HepG2 (cell line): ENCODE measurements at regions not wholly inside any gene's neighbourhood (a gene's known extent, or its start where the extent isn't known, plus 50 kb on each side); places are given as distances from the start of the nearest gene placed in this dataset.

Source experiments
- ATM ChIP-seq: fragments of 450-650 bp; IDR thresholded peaks from 2 replicates; pipeline ENCODE4 v1.7.1; 2017; ENCODE audit warnings: mild to moderate bottlenecking, borderline replicate concordance
- BRCA1 ChIP-seq: sonication (generic); formaldehyde crosslinking; IDR thresholded peaks from 2 replicates; pipeline ENCODE4 v1.4.0; 2020; ENCODE audit warnings: missing genetic modification reagents
- ELF4 ChIP-seq: sonication (generic); formaldehyde crosslinking; IDR thresholded peaks from 2 replicates; pipeline ENCODE4 v1.5.0; 2020; ENCODE audit warnings: missing genetic modification reagents, mild to moderate bottlenecking, moderate library complexity, borderline replicate concordance
- GTF2F1 ChIP-seq: fragments of 150-350 bp; IDR thresholded peaks from 2 replicates; pipeline ENCODE4 v1.6.1; 2014; ENCODE audit warnings: low read length
- MAF1 ChIP-seq: sonication (generic); formaldehyde crosslinking; IDR thresholded peaks from 2 replicates; pipeline ENCODE4 v1.5.0; 2020; ENCODE audit warnings: missing genetic modification reagents, borderline replicate concordance
- PRMT3 ChIP-seq: sonication (generic); formaldehyde crosslinking; IDR thresholded peaks from 2 replicates; pipeline ENCODE4 v1.8.1; 2022; ENCODE audit warnings: low read depth, mild to moderate bottlenecking, moderate library complexity, missing genetic modification reagents, borderline replicate concordance
- REPIN1 ChIP-seq: sonication (generic); formaldehyde crosslinking; IDR thresholded peaks from 2 replicates; pipeline ENCODE4 v1.8.0; 2022; ENCODE audit warnings: missing genetic modification reagents, low read depth, mild to moderate bottlenecking, borderline replicate concordance
- SSRP1 ChIP-seq: IDR thresholded peaks from 2 replicates; pipeline ENCODE4 v1.6.1; 2016; ENCODE audit warnings: control low read depth
- TCF12 ChIP-seq, 2 experiments: fragments of 450-650 bp in 1 of 2; sonication (generic) in 1 of 2; formaldehyde crosslinking in 1 of 2; IDR thresholded peaks; 2 replicates each; pipeline versions ENCODE4 v1.6.1 to v1.8.0; 2017 to 2022; ENCODE audit warnings: antibody characterized with exemption in 1 of 2, mild to moderate bottlenecking in 1 of 2, missing genetic modification reagents in 1 of 2, moderate library complexity in 1 of 2
- ZKSCAN5 ChIP-seq: sonication (generic); formaldehyde crosslinking; IDR thresholded peaks from 2 replicates; pipeline ENCODE4 v1.5.1; 2020; ENCODE audit warnings: mild to moderate bottlenecking, missing genetic modification reagents
- ZNF709 ChIP-seq: sonication (generic); formaldehyde crosslinking; IDR thresholded peaks from 2 replicates; pipeline ENCODE4 v1.5.0; 2020; ENCODE audit warnings: mild to moderate bottlenecking, missing genetic modification reagents
- TF ChIP-seq, protein P1 (sequence below): sonication (generic); formaldehyde crosslinking; IDR thresholded peaks from 2 replicates; pipeline ENCODE4 v1.5.1; 2020; ENCODE audit warnings: mild to moderate bottlenecking, missing genetic modification reagents, borderline replicate concordance
- TF ChIP-seq, protein P2 (sequence below): sonication (generic); formaldehyde crosslinking; conservative IDR thresholded peaks from 2 replicates; pipeline ENCODE4 v1.4.0; 2020; ENCODE audit warnings: mild to moderate bottlenecking, missing genetic modification reagents, moderate library complexity
- TF ChIP-seq, protein P3 (sequence below): IDR thresholded peaks from 2 replicates; pipeline ENCODE4 v1.6.1; 2016; ENCODE audit warnings: low read depth
- TF ChIP-seq, protein P4 (sequence below): sonication (generic); formaldehyde crosslinking; IDR thresholded peaks from 2 replicates; pipeline ENCODE4 v1.4.0; 2020; ENCODE audit warnings: mild to moderate bottlenecking, missing genetic modification reagents

DNA sequence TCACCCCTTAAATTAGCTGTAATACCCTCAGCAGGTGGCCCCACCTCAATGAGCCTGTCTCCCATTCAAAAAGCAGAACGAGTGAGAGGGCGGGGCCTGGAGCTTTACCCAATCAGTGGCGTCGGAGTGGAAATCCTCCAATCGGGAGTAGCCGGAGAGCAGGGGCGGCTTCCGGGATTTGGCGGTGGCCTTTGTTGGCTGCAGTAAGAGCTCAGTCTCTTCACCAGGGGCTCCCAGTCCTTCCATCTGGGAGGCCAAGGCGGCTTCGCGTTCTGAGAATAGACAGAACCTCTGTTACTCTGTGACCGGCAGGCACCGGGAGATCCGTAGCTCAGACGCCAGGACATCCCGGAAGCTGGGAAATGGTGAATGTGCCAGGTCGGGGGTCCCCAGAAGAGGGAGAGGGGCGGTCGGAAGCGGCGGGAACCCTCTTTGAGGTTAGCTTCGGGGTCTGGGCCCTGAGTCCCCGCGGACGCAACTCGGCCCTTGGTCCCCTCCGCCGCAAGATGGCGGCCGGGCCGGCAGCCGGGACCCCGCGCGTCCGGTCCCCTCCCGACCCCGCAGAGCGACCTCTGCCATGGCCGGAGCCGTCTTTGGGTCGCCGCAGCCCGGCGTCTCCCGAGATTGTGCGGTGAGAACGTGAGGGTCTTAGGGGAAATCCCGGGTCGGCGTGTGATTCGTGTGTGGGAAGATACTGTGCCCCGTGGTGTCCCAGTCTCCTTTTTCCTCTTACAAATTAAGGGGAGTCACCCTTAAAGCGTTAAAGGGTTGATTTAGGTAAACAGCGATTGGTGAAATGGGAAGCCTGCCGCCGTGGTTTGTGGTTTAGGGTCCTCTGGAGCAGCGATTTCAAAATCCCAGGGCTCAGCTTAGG lies 160.3 kb upstream of the ZNF267 start (continued):
- TF ChIP-seq, protein P1, sequence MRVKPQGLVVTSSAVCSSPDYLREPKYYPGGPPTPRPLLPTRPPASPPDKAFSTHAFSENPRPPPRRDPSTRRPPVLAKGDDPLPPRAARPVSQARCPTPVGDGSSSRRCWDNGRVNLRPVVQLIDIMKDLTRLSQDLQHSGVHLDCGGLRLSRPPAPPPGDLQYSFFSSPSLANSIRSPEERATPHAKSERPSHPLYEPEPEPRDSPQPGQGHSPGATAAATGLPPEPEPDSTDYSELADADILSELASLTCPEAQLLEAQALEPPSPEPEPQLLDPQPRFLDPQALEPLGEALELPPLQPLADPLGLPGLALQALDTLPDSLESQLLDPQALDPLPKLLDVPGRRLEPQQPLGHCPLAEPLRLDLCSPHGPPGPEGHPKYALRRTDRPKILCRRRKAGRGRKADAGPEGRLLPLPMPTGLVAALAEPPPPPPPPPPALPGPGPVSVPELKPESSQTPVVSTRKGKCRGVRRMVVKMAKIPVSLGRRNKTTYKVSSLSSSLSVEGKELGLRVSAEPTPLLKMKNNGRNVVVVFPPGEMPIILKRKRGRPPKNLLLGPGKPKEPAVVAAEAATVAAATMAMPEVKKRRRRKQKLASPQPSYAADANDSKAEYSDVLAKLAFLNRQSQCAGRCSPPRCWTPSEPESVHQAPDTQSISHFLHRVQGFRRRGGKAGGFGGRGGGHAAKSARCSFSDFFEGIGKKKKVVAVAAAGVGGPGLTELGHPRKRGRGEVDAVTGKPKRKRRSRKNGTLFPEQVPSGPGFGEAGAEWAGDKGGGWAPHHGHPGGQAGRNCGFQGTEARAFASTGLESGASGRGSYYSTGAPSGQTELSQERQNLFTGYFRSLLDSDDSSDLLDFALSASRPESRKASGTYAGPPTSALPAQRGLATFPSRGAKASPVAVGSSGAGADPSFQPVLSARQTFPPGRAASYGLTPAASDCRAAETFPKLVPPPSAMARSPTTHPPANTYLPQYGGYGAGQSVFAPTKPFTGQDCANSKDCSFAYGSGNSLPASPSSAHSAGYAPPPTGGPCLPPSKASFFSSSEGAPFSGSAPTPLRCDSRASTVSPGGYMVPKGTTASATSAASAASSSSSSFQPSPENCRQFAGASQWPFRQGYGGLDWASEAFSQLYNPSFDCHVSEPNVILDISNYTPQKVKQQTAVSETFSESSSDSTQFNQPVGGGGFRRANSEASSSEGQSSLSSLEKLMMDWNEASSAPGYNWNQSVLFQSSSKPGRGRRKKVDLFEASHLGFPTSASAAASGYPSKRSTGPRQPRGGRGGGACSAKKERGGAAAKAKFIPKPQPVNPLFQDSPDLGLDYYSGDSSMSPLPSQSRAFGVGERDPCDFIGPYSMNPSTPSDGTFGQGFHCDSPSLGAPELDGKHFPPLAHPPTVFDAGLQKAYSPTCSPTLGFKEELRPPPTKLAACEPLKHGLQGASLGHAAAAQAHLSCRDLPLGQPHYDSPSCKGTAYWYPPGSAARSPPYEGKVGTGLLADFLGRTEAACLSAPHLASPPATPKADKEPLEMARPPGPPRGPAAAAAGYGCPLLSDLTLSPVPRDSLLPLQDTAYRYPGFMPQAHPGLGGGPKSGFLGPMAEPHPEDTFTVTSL (CRISPR knock-in tag), result peak; percentile 54; the same call in 1 of the 2 replicates
- no peak for TF ChIP-seq TCF12 (IDR thresholded peaks at IDR 0.05)
- no peak; the same call in 1 of the 2 replicates for TF ChIP-seq TCF12 (CRISPR knock-in tag; IDR thresholded peaks at IDR 0.05)
- peak; percentile 97 for TF ChIP-seq ELF4
- TF ChIP-seq, protein P2, sequence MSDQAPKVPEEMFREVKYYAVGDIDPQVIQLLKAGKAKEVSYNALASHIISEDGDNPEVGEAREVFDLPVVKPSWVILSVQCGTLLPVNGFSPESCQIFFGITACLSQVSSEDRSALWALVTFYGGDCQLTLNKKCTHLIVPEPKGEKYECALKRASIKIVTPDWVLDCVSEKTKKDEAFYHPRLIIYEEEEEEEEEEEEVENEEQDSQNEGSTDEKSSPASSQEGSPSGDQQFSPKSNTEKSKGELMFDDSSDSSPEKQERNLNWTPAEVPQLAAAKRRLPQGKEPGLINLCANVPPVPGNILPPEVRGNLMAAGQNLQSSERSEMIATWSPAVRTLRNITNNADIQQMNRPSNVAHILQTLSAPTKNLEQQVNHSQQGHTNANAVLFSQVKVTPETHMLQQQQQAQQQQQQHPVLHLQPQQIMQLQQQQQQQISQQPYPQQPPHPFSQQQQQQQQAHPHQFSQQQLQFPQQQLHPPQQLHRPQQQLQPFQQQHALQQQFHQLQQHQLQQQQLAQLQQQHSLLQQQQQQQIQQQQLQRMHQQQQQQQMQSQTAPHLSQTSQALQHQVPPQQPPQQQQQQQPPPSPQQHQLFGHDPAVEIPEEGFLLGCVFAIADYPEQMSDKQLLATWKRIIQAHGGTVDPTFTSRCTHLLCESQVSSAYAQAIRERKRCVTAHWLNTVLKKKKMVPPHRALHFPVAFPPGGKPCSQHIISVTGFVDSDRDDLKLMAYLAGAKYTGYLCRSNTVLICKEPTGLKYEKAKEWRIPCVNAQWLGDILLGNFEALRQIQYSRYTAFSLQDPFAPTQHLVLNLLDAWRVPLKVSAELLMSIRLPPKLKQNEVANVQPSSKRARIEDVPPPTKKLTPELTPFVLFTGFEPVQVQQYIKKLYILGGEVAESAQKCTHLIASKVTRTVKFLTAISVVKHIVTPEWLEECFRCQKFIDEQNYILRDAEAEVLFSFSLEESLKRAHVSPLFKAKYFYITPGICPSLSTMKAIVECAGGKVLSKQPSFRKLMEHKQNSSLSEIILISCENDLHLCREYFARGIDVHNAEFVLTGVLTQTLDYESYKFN (CRISPR knock-in tag), result peak; percentile 67
- peak; percentile 64 for TF ChIP-seq ZNF709 (CRISPR knock-in tag)
- peak; percentile 78; the same call in 1 of the 2 replicates for TF ChIP-seq REPIN1 (CRISPR knock-in tag)
- TF ChIP-seq, protein P3, sequence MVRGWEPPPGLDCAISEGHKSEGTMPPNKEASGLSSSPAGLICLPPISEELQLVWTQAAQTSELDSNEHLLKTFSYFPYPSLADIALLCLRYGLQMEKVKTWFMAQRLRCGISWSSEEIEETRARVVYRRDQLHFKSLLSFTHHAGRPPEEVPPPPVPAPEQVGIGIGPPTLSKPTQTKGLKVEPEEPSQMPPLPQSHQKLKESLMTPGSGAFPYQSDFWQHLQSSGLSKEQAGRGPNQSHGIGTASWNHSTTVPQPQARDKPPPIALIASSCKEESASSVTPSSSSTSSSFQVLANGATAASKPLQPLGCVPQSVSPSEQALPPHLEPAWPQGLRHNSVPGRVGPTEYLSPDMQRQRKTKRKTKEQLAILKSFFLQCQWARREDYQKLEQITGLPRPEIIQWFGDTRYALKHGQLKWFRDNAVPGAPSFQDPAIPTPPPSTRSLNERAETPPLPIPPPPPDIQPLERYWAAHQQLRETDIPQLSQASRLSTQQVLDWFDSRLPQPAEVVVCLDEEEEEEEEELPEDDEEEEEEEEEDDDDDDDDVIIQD (CRISPR knock-in tag), result 0 out of 2 replicates have a peak, but pooled peaks have one; percentile 43
- TF ChIP-seq GTF2F1, result peak; percentile 74; the same call in 1 of the 2 replicates
- TF ChIP-seq, protein P4, sequence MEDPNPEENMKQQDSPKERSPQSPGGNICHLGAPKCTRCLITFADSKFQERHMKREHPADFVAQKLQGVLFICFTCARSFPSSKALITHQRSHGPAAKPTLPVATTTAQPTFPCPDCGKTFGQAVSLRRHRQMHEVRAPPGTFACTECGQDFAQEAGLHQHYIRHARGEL (CRISPR knock-in tag), result 0 out of 2 replicates have a peak, but pooled peaks have one; percentile 40
- no peak for TF ChIP-seq PRMT3 (CRISPR knock-in tag)
- TF ChIP-seq SSRP1 (CRISPR knock-in tag), result peak; percentile 77; the same call in 1 of the 2 replicates
- TF ChIP-seq ZKSCAN5 (CRISPR knock-in tag), result no peak
- TF ChIP-seq MAF1 (CRISPR knock-in tag), result peak; percentile 91
- TF ChIP-seq BRCA1, result peak; percentile 92
- TF ChIP-seq ATM, result no peak
